HEK293 (cell line): ENCODE measurements at regions not wholly inside any gene's neighbourhood (a gene's known extent, or its start where the extent isn't known, plus 50 kb on each side); places are given as distances from the start of the nearest gene placed in this dataset.

ENCODE experiments used
- PATZ1 ChIP-seq: fragments of 450-650 bp; formaldehyde crosslinking; IDR thresholded peaks from 2 replicates; pipeline ENCODE4 v1.5.1; 2016; ENCODE audit warnings: missing biosample characterization, missing genetic modification characterization
- REST ChIP-seq: fragments of 450-650 bp; formaldehyde crosslinking; IDR thresholded peaks from 2 replicates; pipeline ENCODE4 v1.5.1; 2016; ENCODE audit warnings: missing biosample characterization, missing genetic modification characterization
- ZNF274 ChIP-seq, 2 experiments: fragments of 200-500 bp in 1 of 2; fragments of 450-650 bp in 1 of 2; sonication (Bioruptor generic) in 1 of 2; formaldehyde crosslinking in 1 of 2; IDR thresholded peaks; 2 replicates each; pipeline versions ENCODE4 v1.5.1 to v1.6.1; 2014 to 2016; ENCODE audit warnings: borderline replicate concordance in 1 of 2, inconsistent platforms in 1 of 2, low read length in 1 of 2, missing biosample characterization in 1 of 2, missing genetic modification characterization in 1 of 2
- ZNF704 ChIP-seq: fragments of 450-650 bp; formaldehyde crosslinking; IDR thresholded peaks from 2 replicates; pipeline ENCODE4 v1.5.1; 2016; ENCODE audit warnings: missing biosample characterization, missing genetic modification characterization
- TF ChIP-seq, protein P1 (sequence below): fragments of 450-650 bp; formaldehyde crosslinking; IDR thresholded peaks from 2 replicates; pipeline ENCODE4 v1.5.1; 2016; ENCODE audit warnings: missing biosample characterization, missing genetic modification characterization

DNA sequence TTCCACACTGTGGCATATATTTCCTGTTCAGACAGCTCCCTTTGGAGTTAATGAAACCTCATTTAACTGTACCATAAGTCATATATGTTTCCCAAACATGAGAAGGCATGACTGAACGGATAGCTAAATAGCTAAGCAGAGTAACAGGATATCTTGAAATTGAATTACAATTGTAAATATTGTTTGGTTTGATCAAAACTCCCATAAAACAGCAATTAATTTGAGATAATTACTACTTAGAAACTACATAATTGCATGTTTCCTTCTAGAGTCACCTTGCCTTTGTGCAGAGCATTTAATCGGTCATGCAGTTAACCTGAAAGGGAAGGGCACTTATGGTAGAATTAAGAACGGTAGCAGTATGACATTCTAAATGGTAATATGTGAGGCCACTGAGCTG, 179.0 kb upstream of the MAP3K7 start:
- TF ChIP-seq ZNF704 (tag by site-specific recombination): no peak
- TF ChIP-seq PATZ1 (tag by site-specific recombination): no peak
- no peak for TF ChIP-seq ZNF274 (IDR thresholded peaks at IDR 0.05; ENCODE audit: low read length)
- no peak for TF ChIP-seq ZNF274 (tag by site-specific recombination; IDR thresholded peaks at IDR 0.05; ENCODE audit: borderline replicate concordance)
- TF ChIP-seq, protein P1, sequence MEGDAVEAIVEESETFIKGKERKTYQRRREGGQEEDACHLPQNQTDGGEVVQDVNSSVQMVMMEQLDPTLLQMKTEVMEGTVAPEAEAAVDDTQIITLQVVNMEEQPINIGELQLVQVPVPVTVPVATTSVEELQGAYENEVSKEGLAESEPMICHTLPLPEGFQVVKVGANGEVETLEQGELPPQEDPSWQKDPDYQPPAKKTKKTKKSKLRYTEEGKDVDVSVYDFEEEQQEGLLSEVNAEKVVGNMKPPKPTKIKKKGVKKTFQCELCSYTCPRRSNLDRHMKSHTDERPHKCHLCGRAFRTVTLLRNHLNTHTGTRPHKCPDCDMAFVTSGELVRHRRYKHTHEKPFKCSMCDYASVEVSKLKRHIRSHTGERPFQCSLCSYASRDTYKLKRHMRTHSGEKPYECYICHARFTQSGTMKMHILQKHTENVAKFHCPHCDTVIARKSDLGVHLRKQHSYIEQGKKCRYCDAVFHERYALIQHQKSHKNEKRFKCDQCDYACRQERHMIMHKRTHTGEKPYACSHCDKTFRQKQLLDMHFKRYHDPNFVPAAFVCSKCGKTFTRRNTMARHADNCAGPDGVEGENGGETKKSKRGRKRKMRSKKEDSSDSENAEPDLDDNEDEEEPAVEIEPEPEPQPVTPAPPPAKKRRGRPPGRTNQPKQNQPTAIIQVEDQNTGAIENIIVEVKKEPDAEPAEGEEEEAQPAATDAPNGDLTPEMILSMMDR: no peak
- TF ChIP-seq REST (tag by site-specific recombination): no peak
